Activated T-helper 1 cell treated with anti-CD3 and anti-CD28 coated beads, Interleukin-2, amount 50 U/mL, for 16 hours (primary cell): ENCODE measurements at regions not wholly inside any gene's neighbourhood (a gene's known extent, or its start where the extent isn't known, plus 50 kb on each side); places are given as distances from the start of the nearest gene placed in this dataset.
"Not testable (repeated sequence)": the region's sequence is repeated elsewhere in the genome, so short reads cannot be mapped to it uniquely, and the experiment has no call there.

Experiments used
- DNase-seq, 2 donors: peaks; one replicate each; pipeline ENCODE4 v3.0.0-alpha.2; 2020; ENCODE audit warnings: low read depth in 1 of 2, low spot score in 1 of 2

- DNase-seq: no peak
These were observed 364.0 kb downstream of the METTL4 start for GRCh38 chr18:2207294-2207693.

- DNase-seq: no peak
These were observed 358.6 kb downstream of the METTL4 start for GRCh38 chr18:2212598-2213205.

- DNase-seq: no peak
These were observed 357.4 kb downstream of the METTL4 start for GRCh38 chr18:2213905-2214304.

- DNase-seq: no peak
These were observed 353.9 kb downstream of the METTL4 start for GRCh38 chr18:2217356-2217755.

GRCh38 chr18:2218101-2218500 lies 353.2 kb downstream of the METTL4 start:
- no peak for DNase-seq

- no peak for DNase-seq
These were observed 351.6 kb downstream of the METTL4 start for GRCh38 chr18:2219706-2220105.

GRCh38 chr18:2222270-2223185 lies 348.8 kb downstream of the METTL4 start:
- DNase-seq: no peak

GRCh38 chr18:2223449-2223848 lies 347.9 kb downstream of the METTL4 start:
- no peak for DNase-seq

- DNase-seq: no peak
These were observed 347.5 kb downstream of the METTL4 start for GRCh38 chr18:2223849-2224248.

GRCh38 chr18:2236232-2236631 lies 335.1 kb downstream of the METTL4 start:
- no peak for DNase-seq

GRCh38 chr18:2237706-2238105 lies 333.6 kb downstream of the METTL4 start:
- no peak for DNase-seq

- no peak for DNase-seq
These were observed 331.0 kb downstream of the METTL4 start for GRCh38 chr18:2240311-2240705.

- DNase-seq: no peak
These were observed 326.7 kb downstream of the METTL4 start for GRCh38 chr18:2244641-2245040.

GRCh38 chr18:2247101-2247500 lies 324.2 kb downstream of the METTL4 start:
- not testable (repeated sequence) for DNase-seq

GRCh38 chr18:2254977-2255376 lies 316.3 kb downstream of the METTL4 start:
- DNase-seq: no peak

GRCh38 chr18:2256577-2256976 lies 314.7 kb downstream of the METTL4 start:
- DNase-seq: no peak

- DNase-seq: no peak
These were observed 312.4 kb downstream of the METTL4 start for GRCh38 chr18:2258954-2259353.

GRCh38 chr18:2263303-2263890 lies 307.9 kb downstream of the METTL4 start:
- DNase-seq: no peak

- DNase-seq: no peak
These were observed 296.7 kb downstream of the METTL4 start for GRCh38 chr18:2274613-2275012.

GRCh38 chr18:2281086-2281485 lies 290.2 kb downstream of the METTL4 start:
- no peak for DNase-seq

GRCh38 chr18:2281523-2282199 lies 289.6 kb downstream of the METTL4 start:
- DNase-seq: no peak
